Neuronal stem cell (in vitro differentiated cells): ENCODE measurements at regions not wholly inside any gene's neighbourhood (a gene's known extent, or its start where the extent isn't known, plus 50 kb on each side); places are given as distances from the start of the nearest gene placed in this dataset.
A peak's percentile ranks its signal among the peaks of the same experiment; 100 is the strongest.
"Not testable (repeated sequence)": the region's sequence is repeated elsewhere in the genome, so short reads cannot be mapped to it uniquely, and the experiment has no call there.

ENCODE experiments used
- DNase-seq: peaks from one replicate; pipeline ENCODE4 v3.0.0-alpha.2; 2013; ENCODE audit warnings: low spot score
- H2AFZ ChIP-seq: one replicate; pipeline ENCODE4 v1.6.1; 2013; ENCODE audit warnings: mild to moderate bottlenecking, low read length, inconsistent platforms
- H2AK5ac ChIP-seq: 2 replicates; pipeline ENCODE4 v1.6.1; 2013; ENCODE audit warnings: low read depth, mild to moderate bottlenecking, inconsistent platforms, low read length, moderate library complexity, mixed read lengths
- H2BK120ac ChIP-seq: 2 replicates; pipeline ENCODE4 v1.6.1; 2013; ENCODE audit warnings: low read depth, mild to moderate bottlenecking, inconsistent platforms, low read length, moderate library complexity, mixed read lengths
- H2BK12ac ChIP-seq: one replicate; pipeline ENCODE4 v1.6.1; 2013; ENCODE audit warnings: low read length, inconsistent platforms
- H2BK15ac ChIP-seq: 2 replicates; pipeline ENCODE4 v1.6.1; 2013; ENCODE audit warnings: mild to moderate bottlenecking, low read length, inconsistent platforms, mixed read lengths
- H2BK5ac ChIP-seq: one replicate; pipeline ENCODE4 v1.6.1; 2013; ENCODE audit warnings: inconsistent platforms, mild to moderate bottlenecking, low read length, moderate library complexity
- H3K14ac ChIP-seq: one replicate; pipeline ENCODE4 v1.6.1; 2013; ENCODE audit warnings: low read length, inconsistent platforms
- H3K18ac ChIP-seq: 2 replicates; pipeline ENCODE4 v1.6.1; 2013; ENCODE audit warnings: low read length, inconsistent platforms
- H3K23ac ChIP-seq: 2 replicates; pipeline ENCODE4 v1.6.1; 2013; ENCODE audit warnings: low read depth, mild to moderate bottlenecking, mixed read lengths, low read length, inconsistent platforms; ENCODE audit not compliant: poor library complexity
- H3K27ac ChIP-seq: replicated peaks from 3 replicates; pipeline ENCODE4 v1.5.1; 2013; ENCODE audit warnings: low read length, inconsistent platforms
- H3K27me3 ChIP-seq, 3 experiments: 2 replicates each; pipeline ENCODE4 v1.6.1; 2013; ENCODE audit warnings: low read length in 3 of 3, mild to moderate bottlenecking in 2 of 3, inconsistent platforms in 1 of 3, low read depth in 1 of 3, mixed read lengths in 1 of 3, moderate library complexity in 1 of 3; ENCODE audit not compliant: control insufficient read depth in 3 of 3, insufficient read depth in 3 of 3
- H3K36me3 ChIP-seq, 2 donors: replicated peaks in 1 of 2; 2 replicates each; pipeline ENCODE4 v1.6.1; 2013; ENCODE audit warnings: low read length in 2 of 2; ENCODE audit not compliant: control insufficient read depth in 2 of 2, insufficient read depth in 2 of 2
- H3K4ac ChIP-seq: 2 replicates; pipeline ENCODE4 v1.6.1; 2013; ENCODE audit warnings: inconsistent platforms, mild to moderate bottlenecking, low read length, moderate library complexity
- H3K4me1 ChIP-seq, 2 donors: 1 replicate in 1 of 2; 2 replicates in 1 of 2; pipeline ENCODE4 v1.6.1; 2013; ENCODE audit warnings: low read length in 2 of 2, low read depth in 1 of 2; ENCODE audit not compliant: control insufficient read depth in 2 of 2, insufficient read depth in 1 of 2
- H3K4me2 ChIP-seq: one replicate; pipeline ENCODE4 v1.6.1; 2013; ENCODE audit warnings: mild to moderate bottlenecking, low read length, inconsistent platforms; ENCODE audit not compliant: insufficient read depth, poor library complexity, severe bottlenecking
- H3K4me3 ChIP-seq, 2 donors: 2 replicates each; pipeline ENCODE4 v1.5.1; 2013; ENCODE audit warnings: low read length in 2 of 2, mild to moderate bottlenecking in 2 of 2, inconsistent platforms in 1 of 2, moderate library complexity in 1 of 2
- H3K79me1 ChIP-seq: one replicate; pipeline ENCODE4 v1.6.1; 2013; ENCODE audit warnings: low read depth, mild to moderate bottlenecking, inconsistent platforms, low read length, moderate library complexity
- H3K9ac ChIP-seq: one replicate; pipeline ENCODE4 v1.6.1; 2013; ENCODE audit warnings: mild to moderate bottlenecking, low read depth, low read length, inconsistent platforms; ENCODE audit not compliant: poor library complexity
- H3K9me3 ChIP-seq, 2 donors: replicated peaks in 1 of 2; 2 replicates each; pipeline versions ENCODE3 to v1.6.1; 2013; ENCODE audit warnings: low read length in 2 of 2, mild to moderate bottlenecking in 2 of 2, inconsistent platforms in 1 of 2, low read depth in 1 of 2, mixed read lengths in 1 of 2, moderate library complexity in 1 of 2; ENCODE audit not compliant: control insufficient read depth in 2 of 2, insufficient read depth in 1 of 2
- H4K8ac ChIP-seq: one replicate; pipeline ENCODE4 v1.6.1; 2013; ENCODE audit warnings: low read depth, mild to moderate bottlenecking, inconsistent platforms, low read length, moderate library complexity
- H4K91ac ChIP-seq: one replicate; pipeline ENCODE4 v1.6.1; 2013; ENCODE audit warnings: low read length, low read depth, mild to moderate bottlenecking, inconsistent platforms; ENCODE audit not compliant: poor library complexity
- WGBS, 2 donors: extraction: QIAGEN DNeasy Blood & Tissue Kit; methylation state at CpG; one replicate each; pipeline ENCODE4 v1.1.7; 2013; ENCODE audit warnings: missing lambda C conversion rate in 2 of 2, mixed read lengths in 1 of 2; ENCODE audit not compliant: insufficient read length in 2 of 2, insufficient replicate concordance in 1 of 2; ENCODE audit errors: extremely low coverage in 2 of 2; 5-methylcytosine and 5-hydroxymethylcytosine counted together

- H2BK120ac ChIP-seq, result no peak overlapping the region
- no CpG with 5 or more reads among the region's 16 CpGs for WGBS, 2 donors
Measured at GRCh38 chr7:4604456-4604940, 77.6 kb upstream of the FOXK1 start.

DNA sequence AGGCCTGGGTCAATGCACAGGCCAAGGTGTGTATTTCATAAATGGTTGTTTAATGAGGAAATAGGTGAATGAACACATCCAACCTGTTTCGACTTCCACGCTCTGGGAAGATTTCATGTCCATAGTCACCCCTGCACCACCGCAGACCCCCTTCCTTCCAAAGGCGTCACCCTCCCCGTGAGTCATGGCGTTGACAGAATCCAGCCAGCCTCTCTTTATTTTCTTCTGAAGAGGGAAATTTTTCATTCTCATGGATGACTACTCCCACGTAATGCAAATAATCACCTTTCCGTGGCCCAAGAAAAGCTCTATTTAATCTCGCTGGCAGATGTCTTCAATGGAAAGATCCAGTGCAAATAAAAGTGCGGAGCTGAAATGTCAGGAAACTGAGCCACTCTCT is 75.3 kb upstream of the FOXK1 start:
- H3K27ac ChIP-seq, result no peak overlapping the region
- no peak overlapping the region for H2BK12ac ChIP-seq
- WGBS, 2 donors, result no CpG with 5 or more reads among the region's 10 CpGs

More at GRCh38 chr7:4604456-4604940, 77.6 kb upstream of the FOXK1 start:
- Histone ChIP-seq H3K79me1 (no peaks in the 10 kb centered on the region), H3K18ac (peak overlapping the region; percentile 54), H3K9me3 (peaks cover 0 to 10% of the 10 kb centered on the region in 2 donors), H3K27ac (no peak overlapping the region), H3K14ac (no peak overlapping the region), H3K4me1 (peaks cover 0 to 5% of the 10 kb centered on the region in 2 donors), H2AK5ac (peak overlapping the region; percentile 54), H3K4me3 (no peak overlapping the region), H3K36me3 (peaks cover 0 to 3% of the 10 kb centered on the region in 2 donors), H4K91ac (no peak overlapping the region), H2BK12ac (no peak overlapping the region), H3K27me3 (no peaks in the 10 kb centered on the region), H3K4me2 (no peak overlapping the region), H3K9ac (no peak overlapping the region), H2BK5ac (no peak overlapping the region), H2AFZ (no peak overlapping the region), H3K4ac (no peak overlapping the region), H3K23ac (no peak overlapping the region), H2BK15ac (no peak overlapping the region), H4K8ac (no peak overlapping the region)
- DNase-seq, result no peak

GRCh38 chr7:4607311-4607729 is 74.8 kb upstream of the FOXK1 start:
- Histone ChIP-seq H3K4me3 (no peak overlapping the region), H3K18ac (no peak overlapping the region), H3K27me3 (no peaks in the 10 kb centered on the region), H3K9ac (no peak overlapping the region), H3K4me1 (peaks cover 0 to 5% of the 10 kb centered on the region in 2 donors), H2AK5ac (no peak overlapping the region), H3K9me3 (peaks cover 0 to 10% of the 10 kb centered on the region in 2 donors), H4K8ac (no peak overlapping the region), H2AFZ (peak overlapping the region; percentile 59), H3K4ac (no peak overlapping the region), H3K79me1 (no peaks in the 10 kb centered on the region), H4K91ac (no peak overlapping the region), H3K36me3 (peaks cover 0 to 3% of the 10 kb centered on the region in 2 donors), H3K27ac (no peak overlapping the region), H2BK15ac (no peak overlapping the region), H3K14ac (no peak overlapping the region), H3K23ac (no peak overlapping the region), H2BK120ac (no peak overlapping the region), H2BK5ac (no peak overlapping the region), H2BK12ac (no peak overlapping the region), H3K4me2 (no peak overlapping the region)
- DNase-seq, result no peak
- WGBS, 2 donors, result no CpG with 5 or more reads among the region's 14 CpGs

More for the DNA sequence above, 75.3 kb upstream of the FOXK1 start:
- H3K4me1 ChIP-seq, result peaks cover 0 to 5% of the 10 kb centered on the region in 2 donors
- H2AFZ ChIP-seq, result peak overlapping the region; percentile 59
- no peak overlapping the region for H2AK5ac ChIP-seq
- H2BK15ac ChIP-seq, result no peak overlapping the region
- H3K4ac ChIP-seq, result no peak overlapping the region
- H3K9ac ChIP-seq, result no peak overlapping the region
- no peak overlapping the region for H2BK5ac ChIP-seq
- no peak overlapping the region for H2BK120ac ChIP-seq
- no peak overlapping the region for H4K8ac ChIP-seq
- H3K79me1 ChIP-seq, result no peaks in the 10 kb centered on the region
- no peak overlapping the region for H3K14ac ChIP-seq
- H3K36me3 ChIP-seq, result peaks cover 0 to 3% of the 10 kb centered on the region in 2 donors
- H3K4me3 ChIP-seq, result no peak overlapping the region
- no peak overlapping the region for H3K4me2 ChIP-seq
- H3K23ac ChIP-seq, result no peak overlapping the region
- no peak for DNase-seq
- no peak overlapping the region for H4K91ac ChIP-seq
- no peaks in the 10 kb centered on the region for H3K27me3 ChIP-seq
- H3K9me3 ChIP-seq, result peaks cover 0 to 10% of the 10 kb centered on the region in 2 donors
- H3K18ac ChIP-seq, result no peak overlapping the region

- no CpG with 5 or more reads among the region's 7 CpGs for WGBS, 2 donors
- H3K27me3 ChIP-seq, H3K79me1 ChIP-seq, H3K4me3 ChIP-seq, H2BK12ac ChIP-seq, H3K14ac ChIP-seq, H3K27ac ChIP-seq, H3K9me3 ChIP-seq, H2BK120ac ChIP-seq, H3K36me3 ChIP-seq, DNase-seq, H3K4ac ChIP-seq, H4K91ac ChIP-seq, H3K23ac ChIP-seq, H2AFZ ChIP-seq, H3K4me2 ChIP-seq, H3K18ac ChIP-seq, H2BK15ac ChIP-seq, H2AK5ac ChIP-seq, H3K9ac ChIP-seq, H4K8ac ChIP-seq, H2BK5ac ChIP-seq: not testable (repeated sequence)
- peaks cover 4 to 12% of the 10 kb centered on the region in 2 donors for H3K4me1 ChIP-seq
Measured at GRCh38 chr7:4609576-4609975, 72.5 kb upstream of the FOXK1 start.
